Caco-2 (cell line): ENCODE measurements at regions not wholly inside any gene's neighbourhood (a gene's known extent, or its start where the extent isn't known, plus 50 kb on each side); places are given as distances from the start of the nearest gene placed in this dataset.

ENCODE experiments used
- BruUV-seq: library from RNA; stranded (reverse); fragments of 400-500 nt; replicated peaks from 2 replicates; lab custom pipeline; 2021; lab: Mats Ljungman, UMichigan
- CTCF ChIA-PET: fragments of 300-600 bp; sonication (Branson Sonifier 250); formaldehyde crosslinking; loops from one replicate; lab custom pipeline; 2022; ENCODE audit warnings: antibody characterized with exemption; lab: Charles Lee
- POLR2A ChIA-PET: fragments of 300-600 bp; sonication (Branson Sonifier 250); formaldehyde crosslinking; loops from one replicate; lab custom pipeline; 2022; ENCODE audit warnings: antibody characterized with exemption; lab: Charles Lee
- DNase-seq, 2 experiments: peaks; one replicate each; pipeline versions ENCODE4 v3.0.0 to v3.0.0-alpha.2; 2020 to 2022
- H3K27me3 ChIP-seq: replicated peaks from 2 replicates; pipeline ENCODE4 v1.6.0; 2011; ENCODE audit warnings: low read length; ENCODE audit not compliant: control insufficient read depth, insufficient read depth
- H3K36me3 ChIP-seq: 2 replicates; pipeline ENCODE4 v1.5.1; 2011; ENCODE audit warnings: low read length; ENCODE audit not compliant: control insufficient read depth, insufficient read depth
- H3K4me1 ChIP-seq: fragments of 250-450 bp; sonication (Bioruptor Pico); 2 replicates; pipeline ENCODE4 v1.5.1; 2020; ENCODE audit warnings: mild to moderate bottlenecking
- H3K4me3 ChIP-seq: 2 replicates; pipeline ENCODE4 v1.5.1; 2011; ENCODE audit warnings: low read depth, mild to moderate bottlenecking, control low read depth, low read length
- H3K9me3 ChIP-seq: fragments of 250-450 bp; sonication (Bioruptor Pico); 2 replicates; pipeline ENCODE4 v1.5.1; 2020; ENCODE audit warnings: mild to moderate bottlenecking, moderate library complexity
- H3K27ac Mint-ChIP-seq: one replicate; pipeline ENCODE4 v1.8.0; 2022; ENCODE audit warnings: mixed read lengths; ENCODE audit not compliant: unreplicated experiment
- H3K27me3 Mint-ChIP-seq: one replicate; pipeline ENCODE4 v1.8.0; 2022; ENCODE audit warnings: mixed read lengths; ENCODE audit not compliant: insufficient read depth, unreplicated experiment
- H3K36me3 Mint-ChIP-seq: one replicate; pipeline ENCODE4 v1.8.0; 2022; ENCODE audit warnings: mild to moderate bottlenecking, mixed read lengths; ENCODE audit not compliant: insufficient read depth, unreplicated experiment
- H3K4me1 Mint-ChIP-seq: one replicate; pipeline ENCODE4 v1.8.0; 2022; ENCODE audit warnings: low read depth, mixed read lengths; ENCODE audit not compliant: unreplicated experiment
- H3K4me3 Mint-ChIP-seq: one replicate; pipeline ENCODE4 v1.8.0; 2022; ENCODE audit warnings: mild to moderate bottlenecking, moderate library complexity, mixed read lengths; ENCODE audit not compliant: unreplicated experiment
- H3K9me3 Mint-ChIP-seq: one replicate; pipeline ENCODE4 v1.8.0; 2022; ENCODE audit warnings: mixed read lengths; ENCODE audit not compliant: unreplicated experiment
- CTCF ChIP-seq, 2 experiments: fragments of 200-600 bp in 1 of 2; IDR thresholded peaks; 1 replicate in 1 of 2; 2 replicates in 1 of 2; pipeline versions ENCODE4 v1.5.1 to v1.8.0; 2011 to 2022; ENCODE audit warnings: antibody characterized with exemption in 1 of 2, control low read depth in 1 of 2, inconsistent platforms in 1 of 2, low read depth in 1 of 2, low read length in 1 of 2, mild to moderate bottlenecking in 1 of 2, moderate library complexity in 1 of 2; ENCODE audit not compliant: insufficient read depth in 1 of 2, severe bottlenecking in 1 of 2, unreplicated experiment in 1 of 2
- intact Hi-C: fragments of 100-400 bp; cut with micrococcal nuclease; formaldehyde crosslinking; loops from one replicate; pipeline ENCODE4 v1.10.0; 2022; ENCODE audit not compliant: unreplicated experiment

- no peaks in the 10 kb centered on the region for H3K36me3 ChIP-seq
- no peak for TF ChIP-seq CTCF (IDR thresholded peaks at IDR 0.05; ENCODE audit: insufficient read depth in 1 of 2, low read depth in 1 of 2, low read length in 1 of 2, severe bottlenecking in 1 of 2, unreplicated experiment in 1 of 2)
- intact Hi-C loops: no loop called here
- Mint-ChIP-seq H3K4me3 (no peak overlapping the region), H3K27me3 (no peaks in the 10 kb centered on the region), H3K27ac (no peak overlapping the region), H3K9me3 (no peaks in the 10 kb centered on the region), H3K36me3 (no peaks in the 10 kb centered on the region), H3K4me1 (no peaks in the 10 kb centered on the region)
- POLR2A ChIA-PET: no interaction called here
- DNase-seq: no peak
- CTCF ChIA-PET: no interaction called here
- no TSS peak for BruUV-seq
- H3K4me3 ChIP-seq: no peak overlapping the region
- no peaks in the 10 kb centered on the region for H3K9me3 ChIP-seq
- H3K4me1 ChIP-seq: no peaks in the 10 kb centered on the region
- H3K27me3 ChIP-seq: no peaks in the 10 kb centered on the region
Observed at GRCh38 chr11:134784568-134784967, 372.5 kb upstream of the B3GAT1 start.

GRCh38 chr11:134784046-134784445, 372.0 kb upstream of the B3GAT1 start:
- Mint-ChIP-seq H3K4me1 (no peaks in the 10 kb centered on the region), H3K27me3 (no peaks in the 10 kb centered on the region), H3K4me3 (no peak overlapping the region), H3K27ac (no peak overlapping the region), H3K36me3 (no peaks in the 10 kb centered on the region), H3K9me3 (no peaks in the 10 kb centered on the region)
- Histone ChIP-seq H3K27me3 (no peaks in the 10 kb centered on the region), H3K4me3 (no peak overlapping the region), H3K9me3 (no peaks in the 10 kb centered on the region), H3K36me3 (no peaks in the 10 kb centered on the region), H3K4me1 (no peaks in the 10 kb centered on the region)
- no TSS peak for BruUV-seq
- ChIA-PET CTCF (no interaction called here), POLR2A (no interaction called here)
- no peak for DNase-seq
- no peak for TF ChIP-seq CTCF (IDR thresholded peaks at IDR 0.05; ENCODE audit: insufficient read depth in 1 of 2, low read depth in 1 of 2, low read length in 1 of 2, severe bottlenecking in 1 of 2, unreplicated experiment in 1 of 2)
- intact Hi-C loops: no loop called here

- Histone ChIP-seq H3K4me1 (no peaks in the 10 kb centered on the region), H3K4me3 (no peak overlapping the region), H3K36me3 (no peaks in the 10 kb centered on the region), H3K9me3 (no peaks in the 10 kb centered on the region), H3K27me3 (no peaks in the 10 kb centered on the region)
- BruUV-seq: no TSS peak
- ChIA-PET CTCF (no interaction called here), POLR2A (no interaction called here)
- H3K4me1 Mint-ChIP-seq: no peaks in the 10 kb centered on the region
- H3K27me3 Mint-ChIP-seq: no peaks in the 10 kb centered on the region
- no peak for TF ChIP-seq CTCF (IDR thresholded peaks at IDR 0.05; ENCODE audit: insufficient read depth in 1 of 2, low read depth in 1 of 2, low read length in 1 of 2, severe bottlenecking in 1 of 2, unreplicated experiment in 1 of 2)
- no peaks in the 10 kb centered on the region for H3K9me3 Mint-ChIP-seq
- H3K4me3 Mint-ChIP-seq: no peak overlapping the region
- H3K36me3 Mint-ChIP-seq: no peaks in the 10 kb centered on the region
- no peak overlapping the region for H3K27ac Mint-ChIP-seq
- intact Hi-C loops: no loop called here
- no peak for DNase-seq
Observed at GRCh38 chr11:134783234-134783633, 371.2 kb upstream of the B3GAT1 start.
